ENCODE measurements at regions not wholly inside any gene's neighbourhood (a gene's known extent, or its start where the extent isn't known, plus 50 kb on each side); places are given as distances from the start of the nearest gene placed in this dataset.

- DNase-seq = no peak
- Histone ChIP-seq H3K27ac (ENCODE audit: low read length) (no peak overlapping the region), H3K4me3 (ENCODE audit: low read length) (no peak overlapping the region), H3K27me3 (ENCODE audit: control insufficient read depth, insufficient read depth, low read length) (no peaks in the 10 kb centered on the region), H3K4me1 (ENCODE audit: control insufficient read depth, insufficient read depth, low read length) (no peaks in the 10 kb centered on the region), H3K9me3 (ENCODE audit: control insufficient read depth, low read depth, low read length) (no peaks in the 10 kb centered on the region), H3K36me3 (ENCODE audit: control insufficient read depth, insufficient read depth, low read length) (no peaks in the 10 kb centered on the region)
- WGBS (ENCODE audit: insufficient coverage, low lambda C conversion rate) = 92% methylated on average over 2 of the region's 3 CpGs
These were observed 89.7 kb upstream of the CNTN1 start for GRCh38 chr12:40602562-40602961.

- Histone ChIP-seq H3K9me3 (ENCODE audit: control insufficient read depth, low read depth, low read length) (no peaks in the 10 kb centered on the region), H3K27me3 (ENCODE audit: control insufficient read depth, insufficient read depth, low read length) (no peaks in the 10 kb centered on the region), H3K4me1 (ENCODE audit: control insufficient read depth, insufficient read depth, low read length) (no peaks in the 10 kb centered on the region), H3K4me3 (ENCODE audit: low read length) (no peak overlapping the region), H3K36me3 (ENCODE audit: control insufficient read depth, insufficient read depth, low read length) (no peaks in the 10 kb centered on the region), H3K27ac (ENCODE audit: low read length) (no peak overlapping the region)
- no peak for DNase-seq
These were observed 77.3 kb upstream of the CNTN1 start for GRCh38 chr12:40614923-40615322.

GRCh38 chr12:40615590-40615989 lies 76.6 kb upstream of the CNTN1 start:
- no peak overlapping the region for H3K4me3 ChIP-seq (ENCODE audit: low read length)
- no peaks in the 10 kb centered on the region for H3K36me3 ChIP-seq (ENCODE audit: control insufficient read depth, insufficient read depth, low read length)
- no peaks in the 10 kb centered on the region for H3K27me3 ChIP-seq (ENCODE audit: control insufficient read depth, insufficient read depth, low read length)
- H3K9me3 ChIP-seq (ENCODE audit: control insufficient read depth, low read depth, low read length) = no peaks in the 10 kb centered on the region
- no peaks in the 10 kb centered on the region for H3K4me1 ChIP-seq (ENCODE audit: control insufficient read depth, insufficient read depth, low read length)
- 71% methylated on average over 1 of the region's 1 CpG for WGBS (ENCODE audit: insufficient coverage, low lambda C conversion rate)
- DNase-seq = no peak
- no peak overlapping the region for H3K27ac ChIP-seq (ENCODE audit: low read length)

GRCh38 chr12:40616383-40616915 lies 75.8 kb upstream of the CNTN1 start:
- no peak overlapping the region for H3K4me3 ChIP-seq (ENCODE audit: low read length)
- no peaks in the 10 kb centered on the region for H3K27me3 ChIP-seq (ENCODE audit: control insufficient read depth, insufficient read depth, low read length)
- DNase-seq = no peak
- no peaks in the 10 kb centered on the region for H3K4me1 ChIP-seq (ENCODE audit: control insufficient read depth, insufficient read depth, low read length)
- H3K36me3 ChIP-seq (ENCODE audit: control insufficient read depth, insufficient read depth, low read length) = no peaks in the 10 kb centered on the region
- no CpG with 5 or more reads among the region's 4 CpGs for WGBS (ENCODE audit: insufficient coverage, low lambda C conversion rate)
- no peak overlapping the region for H3K27ac ChIP-seq (ENCODE audit: low read length)
- no peaks in the 10 kb centered on the region for H3K9me3 ChIP-seq (ENCODE audit: control insufficient read depth, low read depth, low read length)

GRCh38 chr12:40618636-40619035 lies 73.6 kb upstream of the CNTN1 start:
- H3K27ac ChIP-seq (ENCODE audit: low read length) = no peak overlapping the region
- H3K9me3 ChIP-seq (ENCODE audit: control insufficient read depth, low read depth, low read length) = no peaks in the 10 kb centered on the region
- DNase-seq = no peak
- H3K27me3 ChIP-seq (ENCODE audit: control insufficient read depth, insufficient read depth, low read length) = no peaks in the 10 kb centered on the region
- H3K36me3 ChIP-seq (ENCODE audit: control insufficient read depth, insufficient read depth, low read length) = no peaks in the 10 kb centered on the region
- no peak overlapping the region for H3K4me3 ChIP-seq (ENCODE audit: low read length)
- WGBS (ENCODE audit: insufficient coverage, low lambda C conversion rate) = no CpG with 5 or more reads among the region's 1 CpG
- H3K4me1 ChIP-seq (ENCODE audit: control insufficient read depth, insufficient read depth, low read length) = no peaks in the 10 kb centered on the region

- H3K4me1 ChIP-seq (ENCODE audit: control insufficient read depth, insufficient read depth, low read length) = no peaks in the 10 kb centered on the region
- DNase-seq = no peak
- H3K27me3 ChIP-seq (ENCODE audit: control insufficient read depth, insufficient read depth, low read length) = no peaks in the 10 kb centered on the region
- H3K27ac ChIP-seq (ENCODE audit: low read length) = no peak overlapping the region
- H3K9me3 ChIP-seq (ENCODE audit: control insufficient read depth, low read depth, low read length) = no peaks in the 10 kb centered on the region
- no peak overlapping the region for H3K4me3 ChIP-seq (ENCODE audit: low read length)
- no peaks in the 10 kb centered on the region for H3K36me3 ChIP-seq (ENCODE audit: control insufficient read depth, insufficient read depth, low read length)
- no CpG with 5 or more reads among the region's 38 CpGs for WGBS (ENCODE audit: insufficient coverage, low lambda C conversion rate)
These were observed 71.6 kb upstream of the CNTN1 start for GRCh38 chr12:40620564-40621019.

GRCh38 chr12:40622246-40622838 lies 69.9 kb upstream of the CNTN1 start:
- DNase-seq = peak in 1 of 2 donors; percentile 4
- 100% methylated on average over 1 of the region's 3 CpGs for WGBS (ENCODE audit: insufficient coverage, low lambda C conversion rate)
- Histone ChIP-seq H3K27ac (ENCODE audit: low read length) (no peak overlapping the region), H3K4me3 (ENCODE audit: low read length) (no peak overlapping the region), H3K4me1 (ENCODE audit: control insufficient read depth, insufficient read depth, low read length) (no peaks in the 10 kb centered on the region), H3K27me3 (ENCODE audit: control insufficient read depth, insufficient read depth, low read length) (no peaks in the 10 kb centered on the region), H3K9me3 (ENCODE audit: control insufficient read depth, low read depth, low read length) (no peaks in the 10 kb centered on the region), H3K36me3 (ENCODE audit: control insufficient read depth, insufficient read depth, low read length) (no peaks in the 10 kb centered on the region)

GRCh38 chr12:40632171-40632570 lies 60.1 kb upstream of the CNTN1 start:
- Histone ChIP-seq H3K4me3 (ENCODE audit: low read length) (no peak overlapping the region), H3K9me3 (ENCODE audit: control insufficient read depth, low read depth, low read length) (no peaks in the 10 kb centered on the region), H3K4me1 (ENCODE audit: control insufficient read depth, insufficient read depth, low read length) (no peaks in the 10 kb centered on the region), H3K27me3 (ENCODE audit: control insufficient read depth, insufficient read depth, low read length) (no peaks in the 10 kb centered on the region), H3K27ac (ENCODE audit: low read length) (no peak overlapping the region), H3K36me3 (ENCODE audit: control insufficient read depth, insufficient read depth, low read length) (no peaks in the 10 kb centered on the region)
- no peak for DNase-seq

GRCh38 chr12:40632933-40633332 lies 59.3 kb upstream of the CNTN1 start:
- no peak for DNase-seq
- 50% methylated on average over 1 of the region's 3 CpGs for WGBS (ENCODE audit: insufficient coverage, low lambda C conversion rate)
- no peak overlapping the region for H3K27ac ChIP-seq (ENCODE audit: low read length)

GRCh38 chr12:40634517-40635131 lies 57.6 kb upstream of the CNTN1 start:
- no peak overlapping the region for H3K27ac ChIP-seq (ENCODE audit: low read length)
- no CpG with 5 or more reads among the region's 3 CpGs for WGBS (ENCODE audit: insufficient coverage, low lambda C conversion rate)
- no peaks in the 10 kb centered on the region for H3K9me3 ChIP-seq (ENCODE audit: control insufficient read depth, low read depth, low read length)
- no peak overlapping the region for H3K4me3 ChIP-seq (ENCODE audit: low read length)
- H3K36me3 ChIP-seq (ENCODE audit: control insufficient read depth, insufficient read depth, low read length) = no peaks in the 10 kb centered on the region
- no peaks in the 10 kb centered on the region for H3K27me3 ChIP-seq (ENCODE audit: control insufficient read depth, insufficient read depth, low read length)
- H3K4me1 ChIP-seq (ENCODE audit: control insufficient read depth, insufficient read depth, low read length) = no peaks in the 10 kb centered on the region
- no peak for DNase-seq

More at GRCh38 chr12:40632933-40633332, 59.3 kb upstream of the CNTN1 start:
- Histone ChIP-seq H3K4me1 (ENCODE audit: control insufficient read depth, insufficient read depth, low read length) (no peaks in the 10 kb centered on the region), H3K4me3 (ENCODE audit: low read length) (no peak overlapping the region), H3K36me3 (ENCODE audit: control insufficient read depth, insufficient read depth, low read length) (no peaks in the 10 kb centered on the region), H3K27me3 (ENCODE audit: control insufficient read depth, insufficient read depth, low read length) (no peaks in the 10 kb centered on the region), H3K9me3 (ENCODE audit: control insufficient read depth, low read depth, low read length) (no peaks in the 10 kb centered on the region)
